Nephron progenitor cell (in vitro differentiated cells): ENCODE measurements at regions not wholly inside any gene's neighbourhood (a gene's known extent, or its start where the extent isn't known, plus 50 kb on each side); places are given as distances from the start of the nearest gene placed in this dataset.

Experiments
- DNase-seq: peaks from one replicate; pipeline ENCODE4 v3.0.0; 2021
- H3K27ac Mint-ChIP-seq: 2 replicates; pipeline ENCODE4 v1.8.0; 2021; ENCODE audit warnings: mild to moderate bottlenecking, moderate library complexity, mixed read lengths
- H3K27me3 Mint-ChIP-seq: 2 replicates; pipeline ENCODE4 v1.8.0; 2021; ENCODE audit warnings: mild to moderate bottlenecking, low read depth, mixed read lengths; ENCODE audit not compliant: poor library complexity
- H3K36me3 Mint-ChIP-seq: 2 replicates; pipeline ENCODE4 v1.8.0; 2021; ENCODE audit warnings: low read depth, mixed read lengths
- H3K4me1 Mint-ChIP-seq: 2 replicates; pipeline ENCODE4 v1.8.0; 2021; ENCODE audit warnings: mixed read lengths
- H3K4me3 Mint-ChIP-seq: 2 replicates; pipeline ENCODE4 v1.8.0; 2021; ENCODE audit warnings: mild to moderate bottlenecking, moderate library complexity, mixed read lengths
- H3K9me3 Mint-ChIP-seq: 2 replicates; pipeline ENCODE4 v1.8.0; 2021; ENCODE audit warnings: mild to moderate bottlenecking, moderate library complexity, mixed read lengths
- CTCF ChIP-seq: fragments of 200-600 bp; sonication (generic); IDR thresholded peaks from 2 replicates; pipeline ENCODE4 v1.5.0; 2021; ENCODE audit warnings: antibody characterized with exemption

- H3K36me3 Mint-ChIP-seq: peaks cover 22% of the 10 kb centered on the region
- H3K4me3 Mint-ChIP-seq: no peak overlapping the region
- TF ChIP-seq CTCF: no peak
- peaks cover 12% of the 10 kb centered on the region for H3K27me3 Mint-ChIP-seq
- peaks cover 36% of the 10 kb centered on the region for H3K9me3 Mint-ChIP-seq
- H3K4me1 Mint-ChIP-seq: peaks cover 53% of the 10 kb centered on the region
- DNase-seq: no peak
- H3K27ac Mint-ChIP-seq: no peak overlapping the region
Observed at GRCh38 chr10:78330884-78331283, 297.2 kb downstream of the RPS24 start.

- TF ChIP-seq CTCF: no peak
- no peak for DNase-seq
- Mint-ChIP-seq H3K4me1 (peaks cover 59% of the 10 kb centered on the region), H3K27me3 (peaks cover 12% of the 10 kb centered on the region), H3K4me3 (no peak overlapping the region), H3K36me3 (peaks cover 16% of the 10 kb centered on the region), H3K9me3 (peaks cover 30% of the 10 kb centered on the region), H3K27ac (no peak overlapping the region)
Observed at GRCh38 chr10:78331391-78331922, 297.8 kb downstream of the RPS24 start.

GRCh38 chr10:78332012-78332411 is 298.3 kb downstream of the RPS24 start:
- no peak for DNase-seq
- Mint-ChIP-seq H3K4me3 (no peak overlapping the region), H3K36me3 (peaks cover 13% of the 10 kb centered on the region), H3K9me3 (peaks cover 25% of the 10 kb centered on the region), H3K27me3 (peaks cover 12% of the 10 kb centered on the region), H3K4me1 (peaks cover 64% of the 10 kb centered on the region), H3K27ac (no peak overlapping the region)
- no peak for TF ChIP-seq CTCF

GRCh38 chr10:78332657-78333056 is 299.0 kb downstream of the RPS24 start:
- H3K27me3 Mint-ChIP-seq: peaks cover 10% of the 10 kb centered on the region
- peaks cover 8% of the 10 kb centered on the region for H3K36me3 Mint-ChIP-seq
- no peak for TF ChIP-seq CTCF
- H3K9me3 Mint-ChIP-seq: peaks cover 19% of the 10 kb centered on the region
- H3K4me3 Mint-ChIP-seq: no peak overlapping the region
- H3K27ac Mint-ChIP-seq: no peak overlapping the region
- H3K4me1 Mint-ChIP-seq: peaks cover 70% of the 10 kb centered on the region
- DNase-seq: no peak

- H3K4me3 Mint-ChIP-seq: peak overlapping the region; percentile 9
- no peak for DNase-seq
- H3K4me1 Mint-ChIP-seq: peaks cover 78% of the 10 kb centered on the region
- no peak for TF ChIP-seq CTCF
- peaks cover 13% of the 10 kb centered on the region for H3K9me3 Mint-ChIP-seq
- peaks cover 5% of the 10 kb centered on the region for H3K36me3 Mint-ChIP-seq
- peaks cover 10% of the 10 kb centered on the region for H3K27me3 Mint-ChIP-seq
- peak overlapping the region; percentile 86 for H3K27ac Mint-ChIP-seq
Observed at GRCh38 chr10:78333362-78334143, 299.9 kb downstream of the RPS24 start.

- no peak for DNase-seq
- H3K9me3 Mint-ChIP-seq: peaks cover 5% of the 10 kb centered on the region
- no peak overlapping the region for H3K4me3 Mint-ChIP-seq
- H3K27me3 Mint-ChIP-seq: peaks cover 15% of the 10 kb centered on the region
- TF ChIP-seq CTCF: no peak
- peaks cover 5% of the 10 kb centered on the region for H3K36me3 Mint-ChIP-seq
- peaks cover 92% of the 10 kb centered on the region for H3K4me1 Mint-ChIP-seq
- peak overlapping the region; percentile 94 for H3K27ac Mint-ChIP-seq
Observed at GRCh38 chr10:78335371-78335690, 301.7 kb downstream of the RPS24 start.
